ENCODE measurements at regions not wholly inside any gene's neighbourhood (a gene's known extent, or its start where the extent isn't known, plus 50 kb on each side); places are given as distances from the start of the nearest gene placed in this dataset.

DNA sequence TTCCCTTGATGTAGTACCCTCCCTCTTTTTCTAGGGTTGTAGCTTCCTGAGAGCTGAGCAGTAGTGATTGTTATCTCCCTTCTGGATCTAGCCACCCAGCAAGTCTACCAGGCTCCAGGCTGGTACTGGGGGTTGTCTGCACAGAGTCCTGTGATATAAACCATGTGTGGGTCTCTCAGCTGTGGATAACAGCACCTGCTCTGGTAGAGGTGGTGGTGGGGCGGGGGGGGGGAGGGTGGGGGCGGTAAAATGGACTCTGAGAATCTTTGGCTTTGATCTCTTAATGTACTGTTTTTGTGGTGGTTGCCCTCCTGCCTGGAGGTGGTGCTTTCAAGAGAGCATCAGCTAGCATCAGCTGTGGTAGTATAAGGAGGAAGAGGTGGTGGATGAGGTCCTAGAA is 302.0 kb upstream of the CHRM2 start:
- 75% methylated on average over 1 of the region's 2 CpGs for WGBS (ENCODE audit: low lambda C conversion rate, missing lambda C conversion rate)
- Histone ChIP-seq H3K36me3 (replicated peaks; ENCODE audit: insufficient read depth, low read depth) (no peaks in the 10 kb centered on the region), H3K27me3 (no peaks in the 10 kb centered on the region), H2AFZ (no peak overlapping the region), H3K9me3 (ENCODE audit: low read depth) (no peaks in the 10 kb centered on the region), H3K4me2 (no peak overlapping the region), H3K4me3 (no peak overlapping the region), H4K20me1 (ENCODE audit: insufficient read depth, poor library complexity, severe bottlenecking) (no peaks in the 10 kb centered on the region), H3K27ac (no peak overlapping the region), H3K4me1 (ENCODE audit: insufficient read depth) (no peaks in the 10 kb centered on the region), H3K79me2 (no peaks in the 10 kb centered on the region), H3K9me2 (replicated peaks; ENCODE audit: insufficient read depth) (no peaks in the 10 kb centered on the region)
- TF ChIP-seq EZH2 (IDR thresholded peaks at IDR 0.05; ENCODE audit: borderline replicate concordance) (no peak), EZH2phosphoT487 (IDR thresholded peaks at IDR 0.05; ENCODE audit: low read depth, severe bottlenecking, unreplicated experiment) (no peak), CTCF (IDR thresholded peaks at IDR 0.05; ENCODE audit: poor library complexity) (no peak)
- no peak for DNase-seq (ENCODE audit: low spot score)

DNA sequence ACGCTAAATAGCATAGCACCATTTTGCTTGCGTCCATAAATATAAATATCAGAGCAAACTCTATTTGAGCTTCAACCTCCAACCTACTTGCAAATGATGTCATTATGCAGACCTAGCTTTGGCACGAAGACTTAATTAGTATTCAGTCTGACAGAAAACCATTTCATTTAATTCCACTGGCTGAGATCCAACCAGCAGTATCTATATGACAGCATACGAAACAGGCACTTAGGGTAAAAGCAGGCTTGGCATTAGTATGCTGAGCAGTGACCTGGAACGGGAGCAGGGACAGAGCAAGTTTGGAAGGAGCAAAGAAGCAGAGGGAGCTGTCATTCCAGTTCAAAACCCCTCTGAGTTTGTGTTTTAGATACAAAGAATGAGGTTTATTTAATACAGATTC is 312.5 kb upstream of the CHRM2 start:
- H2AFZ ChIP-seq = no peak overlapping the region
- no peaks in the 10 kb centered on the region for H3K79me2 ChIP-seq
- H3K4me1 ChIP-seq (ENCODE audit: insufficient read depth) = no peaks in the 10 kb centered on the region
- H4K20me1 ChIP-seq (ENCODE audit: insufficient read depth, poor library complexity, severe bottlenecking) = no peaks in the 10 kb centered on the region
- H3K9me3 ChIP-seq (ENCODE audit: low read depth) = no peaks in the 10 kb centered on the region
- H3K9me2 ChIP-seq (replicated peaks; ENCODE audit: insufficient read depth) = no peaks in the 10 kb centered on the region
- H3K27me3 ChIP-seq = no peaks in the 10 kb centered on the region
- TF ChIP-seq EZH2phosphoT487 (IDR thresholded peaks at IDR 0.05; ENCODE audit: low read depth, severe bottlenecking, unreplicated experiment) (no peak), EZH2 (IDR thresholded peaks at IDR 0.05; ENCODE audit: borderline replicate concordance) (no peak), CTCF (IDR thresholded peaks at IDR 0.05; ENCODE audit: poor library complexity) (no peak)
- no peak for DNase-seq (ENCODE audit: low spot score)
- H3K4me3 ChIP-seq = no peak overlapping the region
- no peaks in the 10 kb centered on the region for H3K36me3 ChIP-seq (replicated peaks; ENCODE audit: insufficient read depth, low read depth)
- WGBS (ENCODE audit: low lambda C conversion rate, missing lambda C conversion rate) = 78% methylated on average over 5 of the region's 5 CpGs
- no peak overlapping the region for H3K4me2 ChIP-seq
- no peak overlapping the region for H3K27ac ChIP-seq

DNA sequence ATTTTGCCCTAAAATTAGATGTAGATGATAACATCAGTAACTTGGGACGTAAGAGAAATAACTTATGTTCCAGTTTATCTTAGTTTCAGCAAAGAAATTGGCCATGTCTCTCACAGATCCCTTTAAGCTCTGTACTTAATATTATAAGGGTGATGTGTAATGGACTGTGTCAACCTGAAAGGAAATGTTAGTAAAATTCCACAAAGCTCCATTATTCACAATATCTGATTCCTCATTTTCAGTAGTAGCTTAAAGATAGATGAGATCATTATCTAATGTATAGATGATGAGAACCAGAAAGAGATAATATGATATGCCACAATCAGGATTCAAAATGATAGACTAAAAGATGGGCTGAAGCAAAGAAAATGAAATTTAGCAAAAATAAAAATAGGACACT is 316.8 kb upstream of the CHRM2 start:
- 56% methylated on average over 1 of the region's 1 CpG for WGBS (ENCODE audit: low lambda C conversion rate, missing lambda C conversion rate)
- no peak for DNase-seq (ENCODE audit: low spot score)
- Histone ChIP-seq H3K4me3 (no peak overlapping the region), H3K79me2 (no peaks in the 10 kb centered on the region), H3K9me2 (replicated peaks; ENCODE audit: insufficient read depth) (no peaks in the 10 kb centered on the region), H3K27me3 (no peaks in the 10 kb centered on the region), H3K4me1 (ENCODE audit: insufficient read depth) (no peaks in the 10 kb centered on the region), H3K27ac (no peak overlapping the region), H3K4me2 (no peak overlapping the region), H4K20me1 (ENCODE audit: insufficient read depth, poor library complexity, severe bottlenecking) (no peaks in the 10 kb centered on the region), H2AFZ (no peak overlapping the region), H3K9me3 (ENCODE audit: low read depth) (no peaks in the 10 kb centered on the region), H3K36me3 (replicated peaks; ENCODE audit: insufficient read depth, low read depth) (no peaks in the 10 kb centered on the region)
- TF ChIP-seq EZH2 (IDR thresholded peaks at IDR 0.05; ENCODE audit: borderline replicate concordance) = no peak
- no peak for TF ChIP-seq EZH2phosphoT487 (IDR thresholded peaks at IDR 0.05; ENCODE audit: low read depth, severe bottlenecking, unreplicated experiment)
- TF ChIP-seq CTCF (IDR thresholded peaks at IDR 0.05; ENCODE audit: poor library complexity) = no peak

DNA sequence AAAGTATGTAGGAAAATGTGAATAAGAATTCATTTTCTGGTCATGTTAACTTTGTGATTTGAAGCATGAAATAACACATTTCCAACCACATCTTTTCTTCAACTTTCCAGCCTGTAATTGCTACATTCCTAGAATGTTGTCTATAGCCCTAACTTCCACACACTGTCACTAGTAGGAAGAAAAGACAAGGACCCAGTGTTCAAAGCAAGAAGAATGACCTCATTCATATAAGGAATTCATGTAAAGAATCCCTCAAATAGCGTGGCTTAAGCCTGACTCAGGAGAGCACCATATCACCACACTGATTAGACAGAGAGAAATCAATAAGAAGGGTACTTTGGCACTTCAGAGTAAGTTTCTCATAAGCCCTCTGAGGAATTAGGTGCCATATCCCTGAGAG is 318.7 kb upstream of the CHRM2 start:
- Histone ChIP-seq H4K20me1 (ENCODE audit: insufficient read depth, poor library complexity, severe bottlenecking) (no peaks in the 10 kb centered on the region), H3K4me3 (no peak overlapping the region), H3K9me2 (replicated peaks; ENCODE audit: insufficient read depth) (no peaks in the 10 kb centered on the region), H3K4me1 (ENCODE audit: insufficient read depth) (no peaks in the 10 kb centered on the region), H3K4me2 (no peak overlapping the region), H3K79me2 (no peaks in the 10 kb centered on the region), H3K27me3 (no peaks in the 10 kb centered on the region), H3K36me3 (replicated peaks; ENCODE audit: insufficient read depth, low read depth) (no peaks in the 10 kb centered on the region), H2AFZ (no peak overlapping the region), H3K9me3 (ENCODE audit: low read depth) (no peaks in the 10 kb centered on the region), H3K27ac (no peak overlapping the region)
- 65% methylated on average over 1 of the region's 1 CpG for WGBS (ENCODE audit: low lambda C conversion rate, missing lambda C conversion rate)
- DNase-seq (ENCODE audit: low spot score) = no peak
- TF ChIP-seq CTCF (IDR thresholded peaks at IDR 0.05; ENCODE audit: poor library complexity) (no peak), EZH2 (IDR thresholded peaks at IDR 0.05; ENCODE audit: borderline replicate concordance) (no peak), EZH2phosphoT487 (IDR thresholded peaks at IDR 0.05; ENCODE audit: low read depth, severe bottlenecking, unreplicated experiment) (no peak)
